SH-SY5Y (cell line): ENCODE measurements at regions not wholly inside any gene's neighbourhood (a gene's known extent, or its start where the extent isn't known, plus 50 kb on each side); places are given as distances from the start of the nearest gene placed in this dataset.

Experiments used
- GATA2 ChIP-seq: IDR thresholded peaks from 2 replicates; pipeline ENCODE4 v1.6.1; 2011; ENCODE audit warnings: mild to moderate bottlenecking, low read depth, low read length
- GATA3 ChIP-seq: IDR thresholded peaks from 2 replicates; pipeline ENCODE4 v1.6.1; 2011; ENCODE audit warnings: low read depth, mild to moderate bottlenecking, low read length, moderate library complexity

GRCh38 chr1:4468386-4468785 is 186.0 kb upstream of the AJAP1 start:
- TF ChIP-seq GATA2 (no peak), GATA3 (no peak)
